ENCODE measurements at regions not wholly inside any gene's neighbourhood (a gene's known extent, or its start where the extent isn't known, plus 50 kb on each side); places are given as distances from the start of the nearest gene placed in this dataset.

DNA sequence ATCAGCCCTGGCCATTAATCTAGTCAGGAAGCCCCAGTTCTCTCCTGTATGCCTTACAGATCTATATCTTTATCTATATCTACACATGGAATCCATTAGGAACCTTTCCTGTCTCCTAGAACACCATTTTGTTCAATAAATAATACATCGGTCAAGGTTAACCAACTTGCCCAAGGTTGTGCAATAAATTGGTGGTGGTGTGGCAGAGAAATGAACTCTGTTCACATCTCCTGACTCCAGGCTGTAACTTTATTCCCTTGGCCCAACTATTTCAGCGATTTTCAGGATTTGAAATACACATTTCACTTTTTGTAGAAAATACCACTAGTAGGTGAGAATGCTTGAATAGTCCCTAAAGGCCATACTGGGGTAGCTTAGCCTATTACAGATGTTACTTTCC lies 712.5 kb upstream of the FZD8 start:
- ATAC-seq (replicated peaks in 1 of 2) (no peak), DNase-seq (no peak)
- Mint-ChIP-seq H3K4me1 (ENCODE audit: low read depth) (no peaks in the 10 kb centered on the region), H3K36me3 (ENCODE audit: insufficient read depth in 2 of 2) (no peaks in the 10 kb centered on the region), H3K27ac (no peak overlapping the region), H3K4me3 (no peak overlapping the region), H3K27me3 (ENCODE audit: low read depth) (no peaks in the 10 kb centered on the region), H3K9me3 (peaks cover 5 to 8% of the 10 kb centered on the region in 2 donors)

DNA sequence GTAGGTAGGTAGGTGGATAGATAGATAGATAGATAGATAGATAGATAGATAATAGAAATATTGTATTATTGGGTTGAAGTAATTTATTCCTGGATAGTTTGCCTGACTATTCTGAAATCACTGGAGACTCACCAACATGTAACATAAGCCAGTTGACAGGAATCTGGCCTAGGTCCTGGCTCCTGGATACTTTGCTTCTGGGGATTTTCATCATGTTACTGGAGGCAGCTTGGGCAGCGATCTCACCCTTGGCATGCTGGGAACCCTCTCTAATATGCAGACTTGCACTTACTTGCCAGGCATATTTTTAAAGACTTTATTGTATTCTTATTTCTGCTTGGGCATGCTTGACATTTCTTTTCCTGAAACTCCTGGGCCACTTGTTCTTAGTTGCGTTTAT lies 709.1 kb upstream of the FZD8 start:
- no peak for DNase-seq
- no peaks in the 10 kb centered on the region for H3K27me3 Mint-ChIP-seq (ENCODE audit: low read depth)
- peaks cover 0 to 2% of the 10 kb centered on the region in 2 donors for H3K36me3 Mint-ChIP-seq (ENCODE audit: insufficient read depth in 2 of 2)
- H3K9me3 Mint-ChIP-seq, result peaks cover 5 to 11% of the 10 kb centered on the region in 2 donors
- no peak overlapping the region for H3K4me3 Mint-ChIP-seq
- ATAC-seq (replicated peaks in 1 of 2), result no peak
- no peak overlapping the region for H3K27ac Mint-ChIP-seq
- H3K4me1 Mint-ChIP-seq (ENCODE audit: low read depth), result no peaks in the 10 kb centered on the region

- Mint-ChIP-seq H3K27ac (no peak overlapping the region), H3K27me3 (ENCODE audit: low read depth) (no peaks in the 10 kb centered on the region), H3K4me3 (no peak overlapping the region), H3K4me1 (ENCODE audit: low read depth) (no peaks in the 10 kb centered on the region), H3K36me3 (ENCODE audit: insufficient read depth in 2 of 2) (peaks cover 0 to 2% of the 10 kb centered on the region in 2 donors), H3K9me3 (peaks cover 5 to 11% of the 10 kb centered on the region in 2 donors)
- ATAC-seq (replicated peaks in 1 of 2) (no peak), DNase-seq (no peak)
These were observed 707.5 kb upstream of the FZD8 start for GRCh38 chr10:36349445-36350078.

DNA sequence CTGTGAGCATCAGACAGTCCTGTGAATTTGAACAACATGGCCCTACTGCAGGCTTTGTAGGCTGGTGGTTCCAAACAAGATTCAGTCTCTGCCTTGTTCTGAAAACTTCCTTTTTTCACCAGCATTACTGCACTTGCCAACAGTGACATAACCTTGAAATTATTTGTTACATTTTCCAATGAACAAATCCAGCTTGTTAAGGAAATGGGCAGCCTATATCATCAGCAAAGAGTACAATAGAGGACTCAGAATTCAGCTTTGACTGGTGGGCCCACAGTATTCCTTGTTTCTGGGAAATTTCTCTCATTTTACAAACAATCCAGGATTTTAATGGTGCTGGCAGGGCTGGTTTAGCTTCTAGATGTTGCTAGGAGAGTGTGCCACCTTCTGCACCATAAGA lies 703.7 kb upstream of the FZD8 start:
- Mint-ChIP-seq H3K27me3 (ENCODE audit: low read depth) (no peaks in the 10 kb centered on the region), H3K36me3 (ENCODE audit: insufficient read depth in 2 of 2) (peaks cover 0 to 4% of the 10 kb centered on the region in 2 donors), H3K27ac (no peak overlapping the region), H3K4me1 (ENCODE audit: low read depth) (no peaks in the 10 kb centered on the region), H3K4me3 (no peak overlapping the region), H3K9me3 (peaks cover 8% of the 10 kb centered on the region in 2 donors)
- DNase-seq (no peak), ATAC-seq (replicated peaks in 1 of 2) (no peak)

DNA sequence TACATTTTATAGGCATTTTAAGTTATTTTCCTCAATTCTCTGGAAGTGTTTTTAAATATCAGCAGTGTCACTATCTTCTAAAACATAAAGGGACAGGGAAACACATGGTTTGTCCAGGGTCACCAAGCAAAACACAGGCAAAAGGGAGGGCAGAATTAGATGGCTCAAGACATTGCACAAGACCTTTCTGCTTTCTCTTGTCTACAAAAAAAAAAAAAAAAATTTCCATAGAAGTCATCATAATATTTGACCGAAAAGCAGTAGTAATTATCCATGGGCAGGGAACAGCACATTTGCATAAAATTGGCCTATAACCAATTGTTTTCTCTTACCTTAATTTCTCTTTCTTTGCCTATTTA lies 703.1 kb upstream of the FZD8 start:
- DNase-seq (no peak), ATAC-seq (replicated peaks in 1 of 2) (no peak)
- H3K36me3 Mint-ChIP-seq (ENCODE audit: insufficient read depth in 2 of 2), result peaks cover 0 to 4% of the 10 kb centered on the region in 2 donors
- no peak overlapping the region for H3K27ac Mint-ChIP-seq
- no peaks in the 10 kb centered on the region for H3K27me3 Mint-ChIP-seq (ENCODE audit: low read depth)
- no peaks in the 10 kb centered on the region for H3K4me1 Mint-ChIP-seq (ENCODE audit: low read depth)
- no peak overlapping the region for H3K4me3 Mint-ChIP-seq
- H3K9me3 Mint-ChIP-seq, result peaks cover 8% of the 10 kb centered on the region in 2 donors

GRCh38 chr10:36344240-36345174 lies 702.4 kb upstream of the FZD8 start:
- Mint-ChIP-seq H3K36me3 (ENCODE audit: insufficient read depth in 2 of 2) (peaks cover 0 to 4% of the 10 kb centered on the region in 2 donors), H3K27ac (no peak overlapping the region), H3K27me3 (ENCODE audit: low read depth) (no peaks in the 10 kb centered on the region), H3K4me3 (no peak overlapping the region), H3K9me3 (peaks cover 8% of the 10 kb centered on the region in 2 donors), H3K4me1 (ENCODE audit: low read depth) (no peaks in the 10 kb centered on the region)
- ATAC-seq (replicated peaks in 1 of 2) (no peak), DNase-seq (no peak)

- Mint-ChIP-seq H3K9me3 (peaks cover 8% of the 10 kb centered on the region in 2 donors), H3K36me3 (ENCODE audit: insufficient read depth in 2 of 2) (peaks cover 0 to 3% of the 10 kb centered on the region in 2 donors), H3K4me1 (ENCODE audit: low read depth) (no peaks in the 10 kb centered on the region), H3K4me3 (no peak overlapping the region), H3K27me3 (ENCODE audit: low read depth) (no peaks in the 10 kb centered on the region), H3K27ac (no peak overlapping the region)
- ATAC-seq (replicated peaks in 1 of 2) (no peak), DNase-seq (no peak)
These were observed 700.7 kb upstream of the FZD8 start for GRCh38 chr10:36342781-36343180.

DNA sequence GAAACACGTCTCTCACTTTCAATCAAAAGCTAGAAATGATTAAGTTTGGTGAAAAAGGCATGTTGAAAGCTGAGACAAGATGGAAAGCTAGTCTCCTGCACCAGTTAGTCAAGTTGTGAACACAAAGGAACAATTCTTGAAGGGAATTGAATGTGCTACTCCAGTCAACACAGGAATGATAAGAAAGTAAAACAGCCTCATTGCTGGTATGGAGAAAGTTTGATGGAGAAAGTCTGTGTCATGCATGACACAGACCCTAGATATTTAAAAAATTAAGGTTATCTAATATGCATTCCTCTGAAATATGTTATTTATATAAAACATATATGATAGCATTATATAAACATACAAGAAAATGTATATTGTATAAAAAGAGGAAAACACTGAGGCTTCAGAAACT lies 699.4 kb upstream of the FZD8 start:
- ATAC-seq (replicated peaks in 1 of 2), result no peak
- no peaks in the 10 kb centered on the region for H3K4me1 Mint-ChIP-seq (ENCODE audit: low read depth)
- H3K27me3 Mint-ChIP-seq (ENCODE audit: low read depth), result no peaks in the 10 kb centered on the region
- H3K27ac Mint-ChIP-seq, result no peak overlapping the region
- no peak overlapping the region for H3K4me3 Mint-ChIP-seq
- H3K36me3 Mint-ChIP-seq (ENCODE audit: insufficient read depth in 2 of 2), result peaks cover 0 to 2% of the 10 kb centered on the region in 2 donors
- no peak for DNase-seq
- H3K9me3 Mint-ChIP-seq, result peaks cover 7 to 9% of the 10 kb centered on the region in 2 donors

DNA sequence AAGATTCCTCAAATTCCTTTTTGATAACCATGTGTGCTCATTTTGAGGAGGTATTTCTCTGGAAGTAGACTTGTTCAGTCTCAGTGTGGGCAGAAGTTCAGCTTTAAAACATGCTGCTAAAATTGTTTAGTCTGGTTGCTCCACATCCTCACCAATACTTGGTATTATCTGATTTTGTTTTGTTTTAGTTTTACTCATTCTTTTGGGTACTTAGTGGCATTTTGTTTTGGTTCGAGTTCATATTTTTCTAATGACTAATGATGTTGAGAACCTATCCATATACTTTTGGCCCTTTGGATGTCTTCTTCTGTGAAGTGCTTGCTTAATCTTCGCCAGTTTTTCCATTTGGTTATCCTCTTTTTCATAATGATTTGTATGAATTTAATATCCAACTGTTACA lies 694.2 kb upstream of the FZD8 start:
- Mint-ChIP-seq H3K27ac (no peak overlapping the region), H3K36me3 (ENCODE audit: insufficient read depth in 2 of 2) (no peaks in the 10 kb centered on the region), H3K4me1 (ENCODE audit: low read depth) (no peaks in the 10 kb centered on the region), H3K4me3 (no peak overlapping the region), H3K27me3 (ENCODE audit: low read depth) (no peaks in the 10 kb centered on the region), H3K9me3 (peaks cover 2 to 6% of the 10 kb centered on the region in 2 donors)
- ATAC-seq (replicated peaks in 1 of 2) (no peak), DNase-seq (no peak)

DNA sequence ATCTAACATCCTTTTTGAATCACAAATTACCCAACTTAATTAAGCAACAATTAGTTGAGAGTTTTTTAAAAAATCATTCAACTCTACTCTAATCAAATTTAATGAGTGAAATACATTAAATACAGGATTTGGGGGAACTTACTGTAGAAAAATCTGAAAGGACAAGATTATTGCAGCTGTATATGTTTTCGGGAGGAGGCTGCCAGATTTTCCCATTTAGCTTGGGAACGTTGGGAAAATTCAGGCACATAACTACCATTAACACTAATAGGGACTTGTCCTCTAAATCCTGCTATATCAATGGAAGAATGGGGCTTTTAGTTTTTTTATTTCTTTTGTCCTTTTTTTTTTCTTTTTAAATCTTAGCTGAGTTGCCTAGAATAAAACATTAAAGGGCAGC lies 691.4 kb upstream of the FZD8 start:
- Mint-ChIP-seq H3K27me3 (ENCODE audit: low read depth) (no peaks in the 10 kb centered on the region), H3K4me3 (no peak overlapping the region), H3K27ac (peak overlapping the region; percentile 57), H3K4me1 (ENCODE audit: low read depth) (no peaks in the 10 kb centered on the region), H3K36me3 (ENCODE audit: insufficient read depth in 2 of 2) (no peaks in the 10 kb centered on the region), H3K9me3 (peaks cover 2 to 7% of the 10 kb centered on the region in 2 donors)
- ATAC-seq (replicated peaks in 1 of 2) (no peak), DNase-seq (no peak)

DNA sequence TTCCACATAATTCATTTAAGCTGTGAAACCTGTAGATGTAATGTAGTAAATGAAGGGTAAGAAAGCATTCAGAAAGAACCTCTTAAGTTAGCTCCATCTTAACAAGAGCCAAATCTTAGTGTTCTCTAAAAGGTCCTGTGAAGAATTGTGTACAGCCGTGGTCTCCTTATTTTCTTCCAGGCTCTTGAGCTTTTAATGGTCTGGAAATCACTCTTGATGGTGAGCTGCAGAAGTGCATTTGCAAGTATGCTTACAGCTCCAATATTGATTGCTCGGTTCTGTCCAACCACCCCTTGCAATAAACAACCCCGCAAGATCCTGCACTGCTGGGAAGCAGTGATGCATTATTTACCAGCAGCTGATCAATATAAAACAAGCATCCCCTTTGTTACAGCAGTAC lies 690.8 kb upstream of the FZD8 start:
- peak overlapping the region; percentile 57 for H3K27ac Mint-ChIP-seq
- H3K27me3 Mint-ChIP-seq (ENCODE audit: low read depth), result no peaks in the 10 kb centered on the region
- H3K4me3 Mint-ChIP-seq, result no peak overlapping the region
- no peaks in the 10 kb centered on the region for H3K4me1 Mint-ChIP-seq (ENCODE audit: low read depth)
- DNase-seq (no peak), ATAC-seq (replicated peaks in 1 of 2) (no peak)
- no peaks in the 10 kb centered on the region for H3K36me3 Mint-ChIP-seq (ENCODE audit: insufficient read depth in 2 of 2)
- peaks cover 0 to 7% of the 10 kb centered on the region in 2 donors for H3K9me3 Mint-ChIP-seq

DNA sequence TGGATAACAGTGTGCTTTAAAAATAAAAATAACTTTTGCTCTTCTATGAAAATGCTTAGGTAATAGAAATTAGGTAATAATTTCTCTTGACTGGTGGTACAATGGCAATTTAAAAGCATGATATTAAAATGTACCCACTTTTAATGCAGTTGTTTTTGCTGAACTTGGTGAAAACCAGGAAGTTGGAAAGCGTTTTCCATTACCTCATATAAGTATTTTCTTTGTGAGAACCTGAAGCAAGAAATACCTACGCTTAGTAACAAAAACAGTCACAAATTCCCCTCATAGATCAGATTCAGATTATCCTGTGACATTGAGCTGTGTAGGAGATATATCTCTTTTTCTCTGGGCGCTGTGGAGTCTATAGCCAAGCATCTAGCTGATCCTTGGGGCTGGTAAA lies 689.0 kb upstream of the FZD8 start:
- Mint-ChIP-seq H3K4me1 (ENCODE audit: low read depth) (no peaks in the 10 kb centered on the region), H3K27me3 (ENCODE audit: low read depth) (no peaks in the 10 kb centered on the region), H3K27ac (no peak overlapping the region), H3K4me3 (no peak overlapping the region), H3K9me3 (peaks cover 0 to 6% of the 10 kb centered on the region in 2 donors), H3K36me3 (ENCODE audit: insufficient read depth in 2 of 2) (no peaks in the 10 kb centered on the region)
- ATAC-seq (replicated peaks in 1 of 2) (no peak), DNase-seq (no peak)

DNA sequence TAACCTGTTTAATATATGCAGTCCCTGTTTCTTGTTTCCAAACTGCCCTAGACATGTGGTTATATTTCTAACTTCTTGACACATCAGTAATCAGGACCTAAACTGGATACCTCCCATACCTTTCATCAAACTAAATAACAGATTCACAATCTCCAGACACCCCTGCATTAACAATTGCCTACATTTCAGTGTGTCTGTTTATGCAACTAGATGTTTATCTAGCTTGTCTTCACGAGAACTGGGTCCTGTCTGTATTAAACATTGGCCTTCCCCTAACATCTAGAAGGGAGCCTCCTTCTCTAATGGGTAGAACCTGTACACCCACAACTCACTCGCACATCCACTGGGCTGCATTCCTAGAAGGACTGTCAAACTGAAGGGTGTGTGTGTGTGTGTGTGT lies 683.7 kb upstream of the FZD8 start:
- peaks cover 5 to 10% of the 10 kb centered on the region in 2 donors for H3K9me3 Mint-ChIP-seq
- H3K4me1 Mint-ChIP-seq (ENCODE audit: low read depth), result no peaks in the 10 kb centered on the region
- H3K4me3 Mint-ChIP-seq, result no peak overlapping the region
- no peak for ATAC-seq (replicated peaks in 1 of 2)
- no peaks in the 10 kb centered on the region for H3K27me3 Mint-ChIP-seq (ENCODE audit: low read depth)
- no peak for DNase-seq
- peaks cover 0 to 2% of the 10 kb centered on the region in 2 donors for H3K36me3 Mint-ChIP-seq (ENCODE audit: insufficient read depth in 2 of 2)
- H3K27ac Mint-ChIP-seq, result no peak overlapping the region
